ENCODE measurements at regions not wholly inside any gene's neighbourhood (a gene's known extent, or its start where the extent isn't known, plus 50 kb on each side); places are given as distances from the start of the nearest gene placed in this dataset.

- no TSS peak for BruUV-seq (replicated peaks)
- Histone ChIP-seq H3K23ac (ENCODE audit: low read depth, low read length) (no peak overlapping the region), H3K18ac (ENCODE audit: low read depth, low read length) (no peak overlapping the region), H4K5ac (ENCODE audit: low read depth, low read length) (no peak overlapping the region), H3K27ac (ENCODE audit: insufficient read depth, low read length) (no peak overlapping the region), H2BK5ac (ENCODE audit: low read depth, low read length, poor library complexity, severe bottlenecking) (no peak overlapping the region), H2AK9ac (replicated peaks; ENCODE audit: low read depth, low read length, poor library complexity) (no peak overlapping the region), H3K56ac (ENCODE audit: extremely low read depth, insufficient read depth, low read length) (no peak overlapping the region), H3K9me1 (ENCODE audit: insufficient read depth, low read length) (no peaks in the 10 kb centered on the region), H3K79me1 (ENCODE audit: low read depth in 1 of 2, low read length in 2 of 2) (no peaks in the 10 kb centered on the region), H3K4me3 (ENCODE audit: insufficient read depth, low read depth, low read length) (no peak overlapping the region), H2AFZ (replicated peaks; ENCODE audit: low read length, poor library complexity) (no peak overlapping the region), H3K9me3 (ENCODE audit: control insufficient read depth, insufficient read depth, low read length) (peaks cover 3% of the 10 kb centered on the region), H3K36me3 (ENCODE audit: control insufficient read depth, insufficient read depth, low read length) (no peaks in the 10 kb centered on the region), H3K27me3 (ENCODE audit: control insufficient read depth, insufficient read depth, low read length) (no peaks in the 10 kb centered on the region), H3K14ac (replicated peaks; ENCODE audit: low read depth, low read length) (no peak overlapping the region), H3K9ac (ENCODE audit: low read depth, low read length) (no peak overlapping the region), H2BK15ac (ENCODE audit: low read depth, low read length) (no peak overlapping the region), H2BK20ac (ENCODE audit: low read depth, low read length) (no peak overlapping the region), H3K4me2 (ENCODE audit: low read depth, low read length) (no peak overlapping the region), H4K8ac (ENCODE audit: low read depth in 2 of 2, low read length in 2 of 2) (no peak overlapping the region), H4K91ac (ENCODE audit: insufficient read depth, low read depth, low read length) (no peak overlapping the region), H2AK5ac (ENCODE audit: low read depth, low read length) (no peak overlapping the region), H3K4ac (ENCODE audit: low read depth, low read length) (no peak overlapping the region), H3K4me1 (ENCODE audit: control insufficient read depth, insufficient read depth, low read length) (no peaks in the 10 kb centered on the region), H4K20me1 (ENCODE audit: insufficient read depth, low read length) (no peaks in the 10 kb centered on the region), H2BK120ac (ENCODE audit: low read depth, low read length) (no peak overlapping the region)
- ATAC-seq (ENCODE audit: low read depth): no peak
- dilution Hi-C loops (cut with HindIII; ENCODE audit: low sequenced_read_pairs, unreplicated experiment): no loop called here
- no CpG with 5 or more reads among the region's 1 CpG for WGBS, 2 experiments (ENCODE audit: extremely low coverage in 2 of 2, insufficient read length in 1 of 2)
- POLR2A ChIA-PET (ENCODE audit: unreplicated experiment): no interaction called here
- intact Hi-C loops (cut with micrococcal nuclease): no loop called here
- CTCF ChIA-PET: no interaction called here
- no peak for DNase-seq
- in situ Hi-C loops (cut with MboI; ENCODE audit: low sequenced_read_pairs): no loop called here
- TF ChIP-seq NFE2L2 (IDR thresholded peaks at IDR 0.05; ENCODE audit: low read depth, low read length): no peak
- TF ChIP-seq MXI1 (IDR thresholded peaks at IDR 0.05; ENCODE audit: borderline replicate concordance, low read depth, low read length): no peak
Observed at GRCh38 chr6:19153981-19154295, 683.2 kb upstream of the ID4 start.

Measured in IMR-90 (cell line).